ENCODE measurements at regions not wholly inside any gene's neighbourhood (a gene's known extent, or its start where the extent isn't known, plus 50 kb on each side); places are given as distances from the start of the nearest gene placed in this dataset.

DNA sequence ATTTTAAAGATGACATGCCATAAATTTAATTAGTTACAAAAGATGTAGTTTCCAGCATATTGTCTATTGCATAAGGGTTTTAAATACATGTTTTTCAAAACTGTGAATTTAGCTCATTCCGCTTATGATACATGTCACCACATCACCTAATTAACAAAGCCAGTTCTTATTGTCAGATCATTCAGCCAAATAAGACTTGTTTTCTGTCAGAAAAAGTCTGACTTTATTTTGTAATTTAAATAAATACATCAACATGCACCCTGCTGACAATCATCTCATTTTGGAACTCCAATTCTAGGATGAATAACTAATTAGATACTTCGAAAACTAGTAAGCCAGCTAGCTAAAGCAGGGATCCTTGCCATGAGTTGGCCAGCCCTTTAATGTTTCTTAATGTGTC is 110.9 kb upstream of the APP start:
- Histone ChIP-seq H3K27me3 (no peaks in the 10 kb centered on the region), H3K4me3 (no peak overlapping the region), H3K36me3 (no peaks in the 10 kb centered on the region), H3K9me3 (no peaks in the 10 kb centered on the region), H3K27ac (no peak overlapping the region), H3K4me1 (no peaks in the 10 kb centered on the region)
- WGBS, 2 donors: 87 to 90% methylated on average over 2 of the region's 2 CpGs
- TF ChIP-seq POLR2A (IDR thresholded peaks at IDR 0.05): no peak
- TF ChIP-seq, protein P1, sequence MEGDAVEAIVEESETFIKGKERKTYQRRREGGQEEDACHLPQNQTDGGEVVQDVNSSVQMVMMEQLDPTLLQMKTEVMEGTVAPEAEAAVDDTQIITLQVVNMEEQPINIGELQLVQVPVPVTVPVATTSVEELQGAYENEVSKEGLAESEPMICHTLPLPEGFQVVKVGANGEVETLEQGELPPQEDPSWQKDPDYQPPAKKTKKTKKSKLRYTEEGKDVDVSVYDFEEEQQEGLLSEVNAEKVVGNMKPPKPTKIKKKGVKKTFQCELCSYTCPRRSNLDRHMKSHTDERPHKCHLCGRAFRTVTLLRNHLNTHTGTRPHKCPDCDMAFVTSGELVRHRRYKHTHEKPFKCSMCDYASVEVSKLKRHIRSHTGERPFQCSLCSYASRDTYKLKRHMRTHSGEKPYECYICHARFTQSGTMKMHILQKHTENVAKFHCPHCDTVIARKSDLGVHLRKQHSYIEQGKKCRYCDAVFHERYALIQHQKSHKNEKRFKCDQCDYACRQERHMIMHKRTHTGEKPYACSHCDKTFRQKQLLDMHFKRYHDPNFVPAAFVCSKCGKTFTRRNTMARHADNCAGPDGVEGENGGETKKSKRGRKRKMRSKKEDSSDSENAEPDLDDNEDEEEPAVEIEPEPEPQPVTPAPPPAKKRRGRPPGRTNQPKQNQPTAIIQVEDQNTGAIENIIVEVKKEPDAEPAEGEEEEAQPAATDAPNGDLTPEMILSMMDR (IDR thresholded peaks at IDR 0.05): no peak
- intact Hi-C loops (cut with DNase I): no loop called here
- no peak for DNase-seq

DNA sequence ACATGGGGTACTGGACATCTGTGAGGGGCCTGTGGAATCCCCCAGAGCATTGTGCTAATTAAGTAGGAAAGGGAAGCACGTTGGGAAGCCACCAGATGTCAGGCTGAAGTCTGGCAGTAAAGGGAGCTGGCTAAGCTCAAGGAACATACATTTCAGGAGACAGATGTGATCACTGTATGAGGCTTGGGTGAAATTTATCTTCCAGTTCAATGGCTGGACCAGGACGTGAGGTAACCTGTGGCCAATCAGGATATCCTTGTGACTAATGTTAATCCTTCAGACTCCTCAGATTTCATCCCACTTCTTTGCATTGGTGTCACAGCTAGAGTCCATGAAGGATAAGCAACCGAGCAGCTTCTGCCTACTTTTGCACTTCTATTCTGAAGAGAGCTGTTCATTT is 110.2 kb upstream of the APP start:
- Histone ChIP-seq H3K36me3 (no peaks in the 10 kb centered on the region), H3K4me3 (no peak overlapping the region), H3K27ac (no peak overlapping the region), H3K9me3 (no peaks in the 10 kb centered on the region), H3K27me3 (no peaks in the 10 kb centered on the region), H3K4me1 (no peaks in the 10 kb centered on the region)
- TF ChIP-seq, protein P1 (IDR thresholded peaks at IDR 0.05): no peak
- TF ChIP-seq POLR2A (IDR thresholded peaks at IDR 0.05): no peak
- 8 to 13% methylated on average over 2 to 3 of the region's 3 CpGs for WGBS, 2 donors
- no peak for DNase-seq
- intact Hi-C loops (cut with DNase I): no loop called here

DNA sequence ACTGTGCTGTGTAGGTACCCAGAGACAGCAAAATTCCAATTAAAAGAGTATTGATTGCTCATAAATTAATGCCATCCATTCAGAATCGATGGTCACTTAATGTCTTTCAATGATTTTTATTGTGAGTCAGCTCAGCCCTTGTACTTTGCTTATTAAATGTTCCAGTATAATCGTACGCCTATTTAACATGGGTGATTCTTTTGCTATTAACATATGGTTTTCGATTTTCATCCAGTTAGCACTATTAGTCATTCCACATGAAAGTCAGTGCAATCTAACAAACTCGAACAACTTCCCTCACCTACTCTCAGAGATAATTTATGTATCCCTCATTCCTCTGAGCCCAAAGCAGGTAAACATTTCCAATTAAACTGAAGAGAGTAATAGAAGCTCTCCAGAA is 109.6 kb upstream of the APP start:
- 75 to 88% methylated on average over 5 of the region's 5 CpGs for WGBS, 2 donors
- intact Hi-C loops (cut with DNase I): no loop called here
- Histone ChIP-seq H3K9me3 (peaks cover 0 to 1% (median under 1%) of the 10 kb centered on the region in 3 donors), H3K27ac (no peak overlapping the region), H3K4me3 (no peak overlapping the region), H3K27me3 (no peaks in the 10 kb centered on the region), H3K4me1 (no peaks in the 10 kb centered on the region), H3K36me3 (no peaks in the 10 kb centered on the region)
- DNase-seq: no peak
- TF ChIP-seq, protein P1 (IDR thresholded peaks at IDR 0.05): no peak
- TF ChIP-seq POLR2A (IDR thresholded peaks at IDR 0.05): no peak

DNA sequence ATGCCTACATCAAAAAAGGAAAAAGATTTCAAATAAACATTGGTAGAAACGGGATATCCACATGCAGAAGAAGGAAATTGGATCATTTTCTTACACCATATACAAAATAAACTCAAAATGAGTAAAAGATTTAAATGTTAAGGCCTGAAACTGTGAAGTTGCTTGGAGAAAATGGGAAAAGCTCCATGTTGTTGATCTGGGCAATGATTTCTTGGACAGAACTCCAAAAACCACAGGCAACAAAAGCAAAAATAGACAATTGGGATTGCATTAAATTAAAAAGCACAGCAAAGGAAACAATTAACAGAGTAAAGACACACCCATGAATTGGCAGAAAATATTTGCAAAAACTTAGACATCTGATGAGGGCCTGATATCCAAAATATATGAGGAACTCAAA is 105.2 kb upstream of the APP start:
- Histone ChIP-seq H3K36me3 (no peaks in the 10 kb centered on the region), H3K4me3 (no peak overlapping the region), H3K4me1 (no peaks in the 10 kb centered on the region), H3K9me3 (peaks cover 0 to 30% (median 23%) of the 10 kb centered on the region in 3 donors), H3K27ac (no peak overlapping the region), H3K27me3 (no peaks in the 10 kb centered on the region)
- DNase-seq: no peak
- intact Hi-C loops (cut with DNase I): no loop called here
- TF ChIP-seq, protein P1 (IDR thresholded peaks at IDR 0.05): no peak
- TF ChIP-seq POLR2A (IDR thresholded peaks at IDR 0.05): no peak
- WGBS, 2 donors: 50 to 52% methylated on average over 1 of the region's 1 CpG

GRCh38 chr21:26273686-26274313 is 103.2 kb upstream of the APP start:
- no peak for TF ChIP-seq POLR2A (IDR thresholded peaks at IDR 0.05)
- Histone ChIP-seq H3K4me3 (no peak overlapping the region), H3K36me3 (no peaks in the 10 kb centered on the region), H3K27me3 (no peaks in the 10 kb centered on the region), H3K9me3 (peaks cover 0 to 30% (median 23%) of the 10 kb centered on the region in 3 donors), H3K27ac (no peak overlapping the region), H3K4me1 (no peaks in the 10 kb centered on the region)
- intact Hi-C loops (cut with DNase I): no loop called here
- no peak for DNase-seq

DNA sequence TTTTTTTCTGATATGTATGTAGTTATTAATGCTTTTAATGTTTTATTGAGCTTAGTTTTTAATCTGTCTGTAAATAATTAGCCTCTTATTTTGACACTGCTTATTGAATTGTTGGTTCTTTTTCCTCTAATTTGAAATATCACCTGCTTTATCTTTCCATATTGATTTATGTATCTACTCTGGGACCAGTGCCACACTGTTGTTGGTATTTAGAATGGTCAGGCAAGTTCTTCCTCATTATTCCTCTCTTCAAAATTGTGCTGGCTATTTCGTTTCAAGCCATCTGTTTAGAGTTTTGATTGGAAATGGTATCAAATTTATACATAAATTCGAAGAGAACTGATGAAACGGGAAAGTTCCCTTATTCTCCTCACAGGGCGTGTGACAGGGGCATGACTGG is 96.8 kb upstream of the APP start:
- no peak for TF ChIP-seq POLR2A (IDR thresholded peaks at IDR 0.05)
- TF ChIP-seq, protein P1 (IDR thresholded peaks at IDR 0.05): no peak

More for the DNA sequence above, 96.8 kb upstream of the APP start:
- H3K4me1 ChIP-seq: no peaks in the 10 kb centered on the region
- intact Hi-C loops (cut with DNase I): no loop called here
- H3K9me3 ChIP-seq: peaks cover 0 to 3% (median 0%) of the 10 kb centered on the region in 3 donors
- H3K36me3 ChIP-seq: no peaks in the 10 kb centered on the region
- H3K4me3 ChIP-seq: no peak overlapping the region
- H3K27me3 ChIP-seq: no peaks in the 10 kb centered on the region
- H3K27ac ChIP-seq: no peak overlapping the region
- WGBS, 2 donors: 73 to 98% methylated on average over 4 of the region's 4 CpGs
- no peak for DNase-seq
